ENCODE measurements at regions not wholly inside any gene's neighbourhood (a gene's known extent, or its start where the extent isn't known, plus 50 kb on each side); places are given as distances from the start of the nearest gene placed in this dataset.

DNA sequence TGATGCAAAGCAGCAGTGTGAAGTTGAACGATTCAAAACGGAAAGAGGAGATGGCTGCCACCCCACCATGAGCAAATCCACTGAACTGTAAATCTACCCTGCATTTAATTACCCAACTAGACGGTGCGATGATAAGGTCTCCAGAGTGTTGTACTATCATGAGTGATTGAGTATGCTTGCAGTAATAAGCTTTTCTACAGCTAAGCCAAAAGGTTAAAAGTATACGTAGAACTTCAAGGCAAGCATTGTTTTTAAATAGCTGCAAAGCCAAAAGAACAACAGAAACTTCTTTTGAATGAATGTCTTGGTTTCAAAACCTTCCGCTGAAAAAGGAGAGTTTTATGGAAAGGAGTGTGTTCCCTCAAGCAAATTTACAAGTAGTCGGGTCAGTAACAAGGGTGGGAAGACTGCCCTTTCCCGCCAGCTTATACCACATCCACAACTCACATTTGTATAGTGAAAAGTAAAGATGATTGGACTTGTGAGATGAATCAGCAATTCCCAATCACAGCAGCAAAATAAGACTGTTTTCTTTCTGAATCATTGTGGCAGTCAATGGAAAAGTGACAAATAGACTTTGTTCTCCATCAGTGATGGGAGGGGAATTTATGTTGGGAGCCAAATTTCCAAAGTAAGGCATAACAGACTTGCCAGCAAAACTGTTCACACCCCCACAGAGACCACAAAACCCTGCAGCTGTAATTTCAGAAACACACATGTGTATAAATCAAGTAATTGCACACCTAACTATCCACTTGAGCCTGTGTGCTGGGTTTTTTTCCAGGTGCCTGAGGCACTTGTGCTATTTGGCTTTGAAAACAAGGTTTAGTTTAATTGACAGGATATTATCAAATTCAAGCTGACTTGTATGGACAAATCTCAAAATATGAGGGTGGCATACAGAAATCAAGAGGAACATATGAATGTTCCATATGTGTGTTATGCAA lies 407.7 kb upstream of the GRAMD2B start:
- Histone ChIP-seq H3K9me3 (no peaks in the 10 kb centered on the region), H3K4me1 (peaks cover 0 to 5% of the 10 kb centered on the region in 2 donors), H3K27me3 (no peaks in the 10 kb centered on the region), H3K36me3 (no peaks in the 10 kb centered on the region), H3K4me3 (no peak overlapping the region), H3K27ac (peak overlapping the region; percentile 41 to 50)
- intact Hi-C loops (cut with DNase I; ENCODE audit: low total_unique reads): no loop called here
- no peak for DNase-seq
- TF ChIP-seq POLR2A (IDR thresholded peaks at IDR 0.05): no peak
- TF ChIP-seq, protein P1, sequence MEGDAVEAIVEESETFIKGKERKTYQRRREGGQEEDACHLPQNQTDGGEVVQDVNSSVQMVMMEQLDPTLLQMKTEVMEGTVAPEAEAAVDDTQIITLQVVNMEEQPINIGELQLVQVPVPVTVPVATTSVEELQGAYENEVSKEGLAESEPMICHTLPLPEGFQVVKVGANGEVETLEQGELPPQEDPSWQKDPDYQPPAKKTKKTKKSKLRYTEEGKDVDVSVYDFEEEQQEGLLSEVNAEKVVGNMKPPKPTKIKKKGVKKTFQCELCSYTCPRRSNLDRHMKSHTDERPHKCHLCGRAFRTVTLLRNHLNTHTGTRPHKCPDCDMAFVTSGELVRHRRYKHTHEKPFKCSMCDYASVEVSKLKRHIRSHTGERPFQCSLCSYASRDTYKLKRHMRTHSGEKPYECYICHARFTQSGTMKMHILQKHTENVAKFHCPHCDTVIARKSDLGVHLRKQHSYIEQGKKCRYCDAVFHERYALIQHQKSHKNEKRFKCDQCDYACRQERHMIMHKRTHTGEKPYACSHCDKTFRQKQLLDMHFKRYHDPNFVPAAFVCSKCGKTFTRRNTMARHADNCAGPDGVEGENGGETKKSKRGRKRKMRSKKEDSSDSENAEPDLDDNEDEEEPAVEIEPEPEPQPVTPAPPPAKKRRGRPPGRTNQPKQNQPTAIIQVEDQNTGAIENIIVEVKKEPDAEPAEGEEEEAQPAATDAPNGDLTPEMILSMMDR (IDR thresholded peaks at IDR 0.05): no peak

DNA sequence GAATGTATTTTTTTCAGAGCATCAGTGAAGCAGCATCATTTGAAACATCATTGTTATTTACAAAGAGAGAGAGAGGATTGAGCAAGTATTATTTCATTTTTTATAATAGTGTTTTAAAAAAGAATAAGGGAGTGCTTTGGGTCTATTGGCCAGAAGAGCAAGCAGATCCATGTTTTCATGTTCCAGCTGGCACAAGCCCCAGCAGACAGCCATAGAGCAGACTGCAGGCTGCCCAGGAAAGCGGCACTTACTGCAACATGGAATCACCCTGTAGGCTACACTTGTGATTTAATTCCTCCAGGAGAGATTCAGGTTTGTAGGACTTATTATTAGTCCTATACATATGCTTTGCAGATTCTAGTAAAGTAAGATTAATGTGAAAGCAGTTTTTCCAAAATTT lies 407.0 kb upstream of the GRAMD2B start:
- H3K9me3 ChIP-seq: no peaks in the 10 kb centered on the region
- TF ChIP-seq POLR2A (IDR thresholded peaks at IDR 0.05): no peak
- TF ChIP-seq, protein P1 (IDR thresholded peaks at IDR 0.05): no peak
- H3K4me3 ChIP-seq: no peak overlapping the region
- H3K27ac ChIP-seq: no peak overlapping the region
- H3K4me1 ChIP-seq: peaks cover 0 to 5% of the 10 kb centered on the region in 2 donors
- intact Hi-C loops (cut with DNase I; ENCODE audit: low total_unique reads): no loop called here
- peak; percentile 42 for DNase-seq
- H3K36me3 ChIP-seq: no peaks in the 10 kb centered on the region
- H3K27me3 ChIP-seq: no peaks in the 10 kb centered on the region

DNA sequence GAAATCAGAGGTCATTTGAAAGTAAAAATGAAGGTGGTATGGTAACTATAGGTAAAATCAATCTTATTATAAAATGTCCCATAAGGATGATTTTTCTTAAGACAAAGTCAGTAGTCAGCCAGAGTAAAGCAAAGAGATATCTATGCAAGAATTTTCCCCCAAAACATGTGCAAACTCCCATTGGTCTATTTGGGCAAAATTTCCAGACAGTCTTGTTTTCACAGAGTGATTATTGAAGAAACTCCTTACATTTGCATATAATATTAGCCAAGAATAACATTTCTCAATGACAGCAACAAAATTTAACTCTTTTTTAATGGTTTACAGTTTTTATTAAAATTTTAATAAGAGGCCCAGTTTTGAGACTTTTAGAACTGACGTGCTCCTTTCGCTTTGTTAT lies 406.1 kb upstream of the GRAMD2B start:
- H3K36me3 ChIP-seq: no peaks in the 10 kb centered on the region
- intact Hi-C loops (cut with DNase I; ENCODE audit: low total_unique reads): no loop called here
- H3K9me3 ChIP-seq: no peaks in the 10 kb centered on the region
- TF ChIP-seq POLR2A (IDR thresholded peaks at IDR 0.05): no peak
- TF ChIP-seq, protein P1 (IDR thresholded peaks at IDR 0.05): no peak
- no peaks in the 10 kb centered on the region for H3K27me3 ChIP-seq
- DNase-seq: no peak
- peaks cover 0 to 5% of the 10 kb centered on the region in 2 donors for H3K4me1 ChIP-seq
- no peak overlapping the region for H3K4me3 ChIP-seq
- no peak overlapping the region for H3K27ac ChIP-seq

DNA sequence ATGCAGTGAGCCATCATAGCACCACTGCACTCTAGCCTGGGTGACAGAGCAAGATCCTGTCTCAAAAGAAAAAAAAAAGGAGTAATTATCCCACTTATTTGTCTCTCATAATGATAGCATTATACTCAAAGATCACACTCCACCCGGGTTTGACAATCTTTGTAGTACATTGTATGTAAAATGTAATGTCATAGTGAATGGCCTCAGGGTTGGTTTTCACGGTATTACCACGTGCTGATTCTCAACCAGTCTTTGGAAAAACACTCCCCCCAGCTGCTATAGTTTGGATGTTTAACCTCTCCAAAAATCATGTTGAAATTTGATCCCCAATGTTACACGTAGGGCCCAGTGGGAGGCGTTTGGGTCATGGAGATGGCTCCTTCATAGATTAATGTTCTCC lies 402.4 kb upstream of the GRAMD2B start:
- Histone ChIP-seq H3K4me3 (no peak overlapping the region), H3K4me1 (no peaks in the 10 kb centered on the region), H3K27me3 (no peaks in the 10 kb centered on the region), H3K27ac (no peak overlapping the region), H3K36me3 (no peaks in the 10 kb centered on the region), H3K9me3 (no peaks in the 10 kb centered on the region)
- TF ChIP-seq, protein P1 (IDR thresholded peaks at IDR 0.05): no peak
- no peak for TF ChIP-seq POLR2A (IDR thresholded peaks at IDR 0.05)
- intact Hi-C loops (cut with DNase I; ENCODE audit: low total_unique reads): no loop called here
- DNase-seq: no peak

DNA sequence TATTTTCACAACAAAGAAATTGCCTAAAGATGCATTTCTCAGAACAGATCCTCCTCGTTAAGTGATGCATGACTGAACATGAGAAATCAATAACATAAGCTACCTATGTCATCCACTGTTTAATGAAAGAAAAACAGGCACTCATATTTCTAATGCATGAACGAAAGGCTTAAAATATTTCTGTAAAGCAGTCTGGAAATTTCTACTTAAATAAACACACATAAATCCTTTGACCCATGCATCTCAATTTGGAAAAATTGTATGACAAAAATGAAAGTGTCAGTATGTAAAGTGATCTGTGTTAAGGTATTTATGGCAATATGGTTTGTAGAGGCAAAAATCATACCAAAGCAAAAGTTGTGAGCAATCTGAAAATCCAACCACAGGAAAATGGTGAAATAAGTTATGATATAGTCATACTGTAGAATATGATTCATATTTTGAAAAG lies 399.2 kb upstream of the GRAMD2B start:
- intact Hi-C loops (cut with DNase I; ENCODE audit: low total_unique reads): no loop called here

More for the DNA sequence above, 399.2 kb upstream of the GRAMD2B start:
- Histone ChIP-seq H3K9me3 (no peaks in the 10 kb centered on the region), H3K4me1 (no peaks in the 10 kb centered on the region), H3K27ac (no peak overlapping the region), H3K4me3 (no peak overlapping the region), H3K36me3 (no peaks in the 10 kb centered on the region), H3K27me3 (no peaks in the 10 kb centered on the region)
- no peak for DNase-seq
- no peak for TF ChIP-seq POLR2A (IDR thresholded peaks at IDR 0.05)
- TF ChIP-seq, protein P1 (IDR thresholded peaks at IDR 0.05): no peak
